HL-60 (cell line): ENCODE measurements at regions not wholly inside any gene's neighbourhood (a gene's known extent, or its start where the extent isn't known, plus 50 kb on each side); places are given as distances from the start of the nearest gene placed in this dataset.

Experiments
- DNase-seq, 2 experiments: peaks; one replicate each; pipeline ENCODE4 v3.0.0-alpha.2; 2010 to 2020; ENCODE audit warnings: low read depth in 1 of 2, low spot score in 1 of 2
- H3K27ac ChIP-seq: fragments of 250-450 bp; sonication (Bioruptor Pico); replicated peaks from 2 replicates; pipeline ENCODE4 v1.5.1; 2020; ENCODE audit warnings: mild to moderate bottlenecking, moderate library complexity
- H3K27me3 ChIP-seq: fragments of 250-450 bp; sonication (Bioruptor Pico); 2 replicates; pipeline ENCODE4 v1.5.1; 2021; ENCODE audit warnings: mild to moderate bottlenecking, moderate library complexity; ENCODE audit not compliant: insufficient read depth, poor library complexity, severe bottlenecking
- H3K4me3 ChIP-seq: replicated peaks from 2 replicates; pipeline ENCODE4 v1.5.1; 2011; ENCODE audit warnings: mild to moderate bottlenecking, control low read depth, low read length; ENCODE audit not compliant: insufficient read depth
- CTCF ChIP-seq: IDR thresholded peaks from one replicate; pipeline ENCODE4 v1.5.1; 2011; ENCODE audit warnings: low read length, control low read depth, inconsistent platforms; ENCODE audit not compliant: insufficient read depth
- GABPA ChIP-seq: IDR thresholded peaks from 2 replicates; pipeline ENCODE4 v1.6.1; 2012; ENCODE audit warnings: low read depth
- POLR2AphosphoS5 ChIP-seq: IDR thresholded peaks from 2 replicates; pipeline ENCODE4 v1.6.1; 2012; ENCODE audit warnings: low read depth
- REST ChIP-seq: IDR thresholded peaks from 2 replicates; pipeline ENCODE4 v1.6.1; 2012; ENCODE audit warnings: low read depth; ENCODE audit not compliant: insufficient replicate concordance
- SPI1 ChIP-seq: IDR thresholded peaks from 2 replicates; pipeline ENCODE4 v1.6.1; 2012; ENCODE audit warnings: low read depth, mild to moderate bottlenecking, borderline replicate concordance

- no peak for TF ChIP-seq SPI1
- no peak for TF ChIP-seq REST
- no peak for TF ChIP-seq GABPA
- TF ChIP-seq CTCF: no peak
- no peak for TF ChIP-seq POLR2AphosphoS5
- H3K4me3 ChIP-seq: no peak overlapping the region
- H3K27ac ChIP-seq: no peak overlapping the region
- DNase-seq: no peak
- no peaks in the 10 kb centered on the region for H3K27me3 ChIP-seq
Observed at GRCh38 chr10:2387261-2387660, 649.9 kb upstream of the ADARB2 start.

- no peak overlapping the region for H3K27ac ChIP-seq
- TF ChIP-seq SPI1 (no peak), GABPA (no peak), CTCF (no peak), POLR2AphosphoS5 (no peak), REST (no peak)
- DNase-seq: no peak
- H3K4me3 ChIP-seq: no peak overlapping the region
- H3K27me3 ChIP-seq: no peaks in the 10 kb centered on the region
Observed at GRCh38 chr10:2380218-2380617, 642.9 kb upstream of the ADARB2 start.

GRCh38 chr10:2367083-2367482 is 629.8 kb upstream of the ADARB2 start:
- no peak for DNase-seq
- H3K27ac ChIP-seq: no peak overlapping the region
- H3K27me3 ChIP-seq: no peaks in the 10 kb centered on the region
- TF ChIP-seq CTCF (no peak), REST (no peak), GABPA (no peak), SPI1 (no peak), POLR2AphosphoS5 (no peak)
- H3K4me3 ChIP-seq: no peak overlapping the region
